ENCODE measurements at regions not wholly inside any gene's neighbourhood (a gene's known extent, or its start where the extent isn't known, plus 50 kb on each side); places are given as distances from the start of the nearest gene placed in this dataset.

- POLR2A ChIA-PET: no interaction called here
- CTCF ChIA-PET: no interaction called here
- TF ChIP-seq FOXM1 (IDR thresholded peaks at IDR 0.05; ENCODE audit: borderline replicate concordance): no peak
- no peak for TF ChIP-seq L3MBTL2 (conservative IDR thresholded peaks at IDR 0.05)
- TF ChIP-seq SP1 (IDR thresholded peaks at IDR 0.05): no peak
- TF ChIP-seq HDGF (IDR thresholded peaks at IDR 0.05; ENCODE audit: borderline replicate concordance): no peak
- no peak for TF ChIP-seq BHLHE40 (IDR thresholded peaks at IDR 0.05; ENCODE audit: borderline replicate concordance)
- no peak for TF ChIP-seq PKNOX1 (IDR thresholded peaks at IDR 0.05)
- no peak for TF ChIP-seq ELF4 (IDR thresholded peaks at IDR 0.05)
- no peak for TF ChIP-seq FOXK2 (IDR thresholded peaks at IDR 0.05)
- TF ChIP-seq NFRKB (IDR thresholded peaks at IDR 0.05): no peak
- TF ChIP-seq ARNT (IDR thresholded peaks at IDR 0.05): no peak
- no peak for TF ChIP-seq TARDBP (IDR thresholded peaks at IDR 0.05)
- no peak for TF ChIP-seq ZNF384 (IDR thresholded peaks at IDR 0.05)
- no peak for TF ChIP-seq CTBP1 (IDR thresholded peaks at IDR 0.05; ENCODE audit: borderline replicate concordance)
- no peak for TF ChIP-seq SUZ12 (IDR thresholded peaks at IDR 0.05)
- no peak for TF ChIP-seq LEF1 (IDR thresholded peaks at IDR 0.05; ENCODE audit: borderline replicate concordance)
- TF ChIP-seq FOXA1 (IDR thresholded peaks at IDR 0.05): no peak
- DNase-seq (ENCODE audit: extremely low spot score): no peak
These were observed 246.4 kb downstream of the PSAT1 start for GRCh38 chr9:78543353-78543752.

GRCh38 chr9:78544230-78544629 lies 247.3 kb downstream of the PSAT1 start:
- DNase-seq (ENCODE audit: extremely low spot score): no peak
- ChIA-PET CTCF (no interaction called here), POLR2A (no interaction called here)
- TF ChIP-seq CTBP1 (IDR thresholded peaks at IDR 0.05; ENCODE audit: borderline replicate concordance) (no peak), ELF4 (IDR thresholded peaks at IDR 0.05) (no peak), BHLHE40 (IDR thresholded peaks at IDR 0.05; ENCODE audit: borderline replicate concordance) (no peak), PKNOX1 (IDR thresholded peaks at IDR 0.05) (no peak), SP1 (IDR thresholded peaks at IDR 0.05) (no peak), FOXM1 (IDR thresholded peaks at IDR 0.05; ENCODE audit: borderline replicate concordance) (no peak), L3MBTL2 (conservative IDR thresholded peaks at IDR 0.05) (no peak)

- no peak for DNase-seq (ENCODE audit: extremely low spot score)
- POLR2A ChIA-PET: no interaction called here
- CTCF ChIA-PET: no interaction called here
- no peak for TF ChIP-seq PKNOX1 (IDR thresholded peaks at IDR 0.05)
- TF ChIP-seq BHLHE40 (IDR thresholded peaks at IDR 0.05; ENCODE audit: borderline replicate concordance): no peak
- TF ChIP-seq NFRKB (IDR thresholded peaks at IDR 0.05): no peak
- no peak for TF ChIP-seq TARDBP (IDR thresholded peaks at IDR 0.05)
- no peak for TF ChIP-seq SP1 (IDR thresholded peaks at IDR 0.05)
- no peak for TF ChIP-seq CTBP1 (IDR thresholded peaks at IDR 0.05; ENCODE audit: borderline replicate concordance)
- no peak for TF ChIP-seq FOXM1 (IDR thresholded peaks at IDR 0.05; ENCODE audit: borderline replicate concordance)
- TF ChIP-seq HDGF (IDR thresholded peaks at IDR 0.05; ENCODE audit: borderline replicate concordance): no peak
- TF ChIP-seq L3MBTL2 (conservative IDR thresholded peaks at IDR 0.05): no peak
These were observed 250.9 kb downstream of the PSAT1 start for GRCh38 chr9:78547831-78548230.

GRCh38 chr9:78548670-78549069 lies 251.7 kb downstream of the PSAT1 start:
- CTCF ChIA-PET: no interaction called here
- POLR2A ChIA-PET: no interaction called here
- TF ChIP-seq TARDBP (IDR thresholded peaks at IDR 0.05): no peak
- TF ChIP-seq SUZ12 (IDR thresholded peaks at IDR 0.05): no peak
- TF ChIP-seq ZNF384 (IDR thresholded peaks at IDR 0.05): no peak
- no peak for TF ChIP-seq SP1 (IDR thresholded peaks at IDR 0.05)
- TF ChIP-seq CTBP1 (IDR thresholded peaks at IDR 0.05; ENCODE audit: borderline replicate concordance): no peak
- TF ChIP-seq ELF4 (IDR thresholded peaks at IDR 0.05): no peak
- DNase-seq (ENCODE audit: extremely low spot score): no peak

- POLR2A ChIA-PET: no interaction called here
- TF ChIP-seq NFRKB (IDR thresholded peaks at IDR 0.05) (no peak), ZNF384 (IDR thresholded peaks at IDR 0.05) (no peak), TARDBP (IDR thresholded peaks at IDR 0.05) (no peak), FOXK2 (IDR thresholded peaks at IDR 0.05) (no peak), ARNT (IDR thresholded peaks at IDR 0.05) (no peak), HDGF (IDR thresholded peaks at IDR 0.05; ENCODE audit: borderline replicate concordance) (no peak), SUZ12 (IDR thresholded peaks at IDR 0.05) (no peak), CTBP1 (IDR thresholded peaks at IDR 0.05; ENCODE audit: borderline replicate concordance) (no peak), FOXM1 (IDR thresholded peaks at IDR 0.05; ENCODE audit: borderline replicate concordance) (no peak), ELF4 (IDR thresholded peaks at IDR 0.05) (no peak), FOXA1 (IDR thresholded peaks at IDR 0.05) (no peak), LEF1 (IDR thresholded peaks at IDR 0.05; ENCODE audit: borderline replicate concordance) (no peak), SP1 (IDR thresholded peaks at IDR 0.05) (no peak), PKNOX1 (IDR thresholded peaks at IDR 0.05) (no peak), L3MBTL2 (conservative IDR thresholded peaks at IDR 0.05) (no peak), BHLHE40 (IDR thresholded peaks at IDR 0.05; ENCODE audit: borderline replicate concordance) (no peak)
- no peak for DNase-seq (ENCODE audit: extremely low spot score)
- CTCF ChIA-PET: no interaction called here
These were observed 252.8 kb downstream of the PSAT1 start for GRCh38 chr9:78549711-78550110.

GRCh38 chr9:78552802-78553201 lies 255.9 kb downstream of the PSAT1 start:
- TF ChIP-seq PKNOX1 (IDR thresholded peaks at IDR 0.05) (no peak), SUZ12 (IDR thresholded peaks at IDR 0.05) (no peak), CTBP1 (IDR thresholded peaks at IDR 0.05; ENCODE audit: borderline replicate concordance) (no peak), SP1 (IDR thresholded peaks at IDR 0.05) (no peak), FOXM1 (IDR thresholded peaks at IDR 0.05; ENCODE audit: borderline replicate concordance) (no peak), ZNF384 (IDR thresholded peaks at IDR 0.05) (no peak), HDGF (IDR thresholded peaks at IDR 0.05; ENCODE audit: borderline replicate concordance) (no peak), L3MBTL2 (conservative IDR thresholded peaks at IDR 0.05) (no peak), LEF1 (IDR thresholded peaks at IDR 0.05; ENCODE audit: borderline replicate concordance) (no peak), FOXA1 (IDR thresholded peaks at IDR 0.05) (no peak), TARDBP (IDR thresholded peaks at IDR 0.05) (no peak), ELF4 (IDR thresholded peaks at IDR 0.05) (no peak), FOXK2 (IDR thresholded peaks at IDR 0.05) (no peak), ARNT (IDR thresholded peaks at IDR 0.05) (no peak), NFRKB (IDR thresholded peaks at IDR 0.05) (no peak), BHLHE40 (IDR thresholded peaks at IDR 0.05; ENCODE audit: borderline replicate concordance) (no peak)
- ChIA-PET CTCF (no interaction called here), POLR2A (no interaction called here)
- DNase-seq (ENCODE audit: extremely low spot score): no peak
